Inflammatory macrophage (primary cell): ENCODE measurements at regions not wholly inside any gene's neighbourhood (a gene's known extent, or its start where the extent isn't known, plus 50 kb on each side); places are given as distances from the start of the nearest gene placed in this dataset.

Experiments used
- DNase-seq, 2 donors: peaks; one replicate each; pipeline ENCODE4 v3.0.0-alpha.2; 2020 to 2022

DNA sequence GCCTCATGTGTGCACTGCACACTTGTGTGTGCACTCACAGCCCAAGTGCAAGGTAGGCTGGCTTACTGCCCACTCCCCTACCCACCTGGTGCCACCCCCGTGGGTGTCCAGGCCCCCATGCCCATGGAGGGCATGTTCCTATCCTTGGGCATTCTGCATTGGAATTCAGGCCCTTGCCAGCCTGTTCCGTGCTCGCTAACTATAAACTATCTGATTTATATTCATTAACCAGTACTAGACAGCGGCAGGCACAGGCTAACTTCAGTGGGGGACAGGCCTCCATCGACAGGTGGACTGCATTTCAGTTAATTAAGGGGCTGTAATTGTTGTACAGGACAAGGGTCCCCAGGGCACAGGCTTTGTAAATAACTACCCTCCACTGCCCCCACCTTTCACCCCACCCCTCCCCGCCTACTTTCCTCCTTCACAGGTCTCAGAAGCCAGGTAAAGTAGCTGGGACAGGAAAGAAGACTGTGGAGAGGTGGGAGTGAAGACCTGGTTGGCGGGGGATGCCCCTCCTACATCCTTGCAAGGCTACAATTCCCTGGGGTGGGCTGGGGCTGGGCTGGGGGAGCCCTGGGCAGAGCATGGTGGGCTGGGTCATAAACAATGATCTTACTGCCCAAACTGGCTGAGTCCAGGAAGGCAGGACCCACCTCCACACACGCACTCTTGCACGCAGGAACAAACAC lies 119.0 kb upstream of the LHX1 start:
- no peak for DNase-seq

DNA sequence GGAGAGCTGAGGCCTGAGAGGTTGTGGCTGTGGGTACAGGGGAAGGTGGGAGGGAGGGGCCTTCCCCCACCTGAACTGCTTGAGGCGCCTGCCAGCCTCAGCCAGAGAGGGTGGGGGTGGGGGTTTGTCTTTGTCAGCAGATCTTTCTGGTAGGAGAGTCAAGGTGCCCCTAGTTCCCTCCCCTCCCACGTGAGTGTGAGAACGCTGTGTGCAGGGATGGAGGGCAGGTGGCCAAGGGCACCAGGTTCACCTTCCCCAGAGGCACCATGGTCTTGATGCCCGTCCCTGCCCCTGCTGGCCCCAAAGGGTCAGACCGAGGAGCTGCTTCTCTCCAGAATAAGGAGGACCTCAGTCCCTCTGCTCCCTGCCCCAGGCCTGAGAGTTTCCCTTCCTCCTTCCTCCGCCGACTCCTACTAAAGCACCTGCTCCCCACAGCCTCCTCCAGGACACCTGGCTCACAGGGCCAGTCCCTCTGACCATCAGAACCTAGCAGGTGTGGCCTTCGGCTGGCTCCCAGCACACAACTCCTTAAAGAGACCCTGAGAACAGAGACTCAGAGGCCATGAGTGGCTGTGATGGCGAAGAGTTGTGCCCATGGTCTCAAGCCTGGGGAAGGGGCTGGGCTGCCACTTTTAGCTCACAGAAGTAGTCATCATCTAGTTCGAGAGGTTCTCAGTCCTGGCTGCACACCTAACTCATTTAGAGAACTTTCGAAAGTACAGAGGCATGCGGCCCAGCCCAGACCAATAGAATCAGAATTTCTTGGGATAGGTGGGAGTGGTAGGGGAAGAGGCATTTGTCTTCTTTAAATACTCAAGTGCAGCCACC lies 113.2 kb upstream of the LHX1 start:
- no peak for DNase-seq

DNA sequence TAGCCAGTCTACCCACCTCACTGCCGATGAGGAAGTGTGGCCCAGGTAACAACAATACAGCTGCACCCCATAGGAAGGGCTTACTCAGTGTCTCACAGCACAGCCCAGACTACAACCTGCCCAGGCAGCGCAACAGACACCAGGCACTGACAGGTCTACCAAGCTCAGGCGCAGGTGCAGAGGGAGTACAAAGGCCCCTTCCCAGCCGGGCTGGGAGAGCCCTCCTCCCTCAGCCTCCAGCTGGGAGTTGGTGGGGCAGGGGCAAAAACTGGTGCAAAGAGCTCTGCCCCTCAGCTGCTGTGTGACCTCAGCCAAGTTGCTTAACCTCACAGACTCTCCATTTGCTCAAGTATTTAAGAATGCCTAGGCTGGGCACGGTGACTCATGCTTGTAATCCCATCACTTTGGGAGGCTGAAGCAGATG lies 112.6 kb upstream of the LHX1 start:
- no peak for DNase-seq

DNA sequence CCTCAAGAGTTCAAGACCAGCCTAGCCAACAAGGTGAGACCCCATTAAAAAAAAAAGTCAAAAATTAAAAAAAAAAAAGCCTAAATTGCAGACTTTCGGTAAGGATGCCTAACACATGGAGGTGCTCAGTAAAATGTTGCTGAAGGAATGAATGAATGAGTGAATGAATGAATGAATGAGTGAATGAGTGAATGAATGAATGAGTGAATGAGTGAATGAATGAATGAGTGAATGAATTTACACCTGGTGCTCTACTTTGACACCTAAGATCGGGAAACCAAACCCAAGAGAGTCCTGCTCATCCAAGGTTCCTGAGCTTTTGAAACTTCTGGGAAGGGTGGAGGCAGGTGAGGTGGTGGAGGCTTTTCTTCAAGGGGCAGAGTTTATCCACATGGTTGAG lies 112.2 kb upstream of the LHX1 start:
- no peak for DNase-seq

DNA sequence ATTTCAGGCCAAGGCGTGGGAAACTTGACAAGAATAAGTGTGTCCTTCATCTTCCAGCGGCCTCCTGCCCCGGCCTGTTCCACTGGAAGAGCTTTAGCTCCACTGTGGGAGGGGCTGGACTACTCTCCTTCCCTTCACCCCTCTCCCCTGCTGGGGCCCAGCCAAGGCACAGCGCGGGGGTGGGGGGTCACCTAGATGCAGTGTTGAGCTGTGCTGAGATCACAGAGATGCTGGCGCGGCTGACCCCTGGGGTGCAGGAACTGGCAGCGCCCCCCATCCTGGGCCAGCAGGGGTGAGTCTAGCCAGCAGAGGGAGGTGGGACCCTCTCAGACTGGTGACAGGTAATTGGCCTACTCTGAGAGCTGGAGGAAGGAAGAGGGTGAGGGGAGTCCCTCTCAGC lies 111.8 kb upstream of the LHX1 start:
- DNase-seq: no peak

DNA sequence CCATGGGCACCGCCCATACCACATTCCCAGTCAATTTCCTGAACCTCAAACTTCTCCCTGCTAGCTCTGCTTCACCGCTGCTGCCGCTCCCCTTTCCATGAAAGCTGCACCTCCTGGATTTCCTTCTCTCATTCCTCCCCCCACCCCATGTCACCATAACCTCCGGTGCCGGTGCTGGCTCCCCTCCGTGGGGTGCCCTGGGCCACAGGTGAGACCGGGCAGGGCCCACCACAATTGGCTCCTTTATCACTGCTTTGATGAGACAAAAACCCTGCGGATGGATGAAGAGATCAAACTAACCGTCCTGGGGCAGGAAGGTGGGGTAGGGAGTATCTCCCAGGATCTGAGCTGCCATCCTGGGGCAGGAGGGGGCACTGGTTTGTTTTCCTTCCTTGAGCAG lies 111.3 kb upstream of the LHX1 start:
- DNase-seq: no peak

DNA sequence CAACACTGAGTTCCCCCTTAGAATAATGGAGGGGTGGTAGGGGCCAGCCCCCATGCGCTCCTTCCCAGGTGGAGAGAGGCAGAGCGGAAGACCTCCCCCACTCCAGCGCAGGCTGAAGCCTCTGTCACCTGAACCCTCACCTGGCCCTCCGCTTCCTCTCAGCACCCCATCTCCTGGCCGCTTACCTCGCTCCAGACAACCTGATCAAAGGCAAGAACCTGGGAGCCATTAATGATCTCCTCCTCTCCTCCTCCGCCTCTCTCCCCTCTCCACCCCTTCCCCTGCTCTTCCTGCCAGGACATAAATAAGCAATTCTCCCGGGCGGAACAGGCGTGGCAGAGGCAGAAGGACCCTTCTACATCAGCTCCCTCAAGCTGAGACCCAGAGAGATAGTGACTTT lies 110.2 kb upstream of the LHX1 start:
- no peak for DNase-seq

DNA sequence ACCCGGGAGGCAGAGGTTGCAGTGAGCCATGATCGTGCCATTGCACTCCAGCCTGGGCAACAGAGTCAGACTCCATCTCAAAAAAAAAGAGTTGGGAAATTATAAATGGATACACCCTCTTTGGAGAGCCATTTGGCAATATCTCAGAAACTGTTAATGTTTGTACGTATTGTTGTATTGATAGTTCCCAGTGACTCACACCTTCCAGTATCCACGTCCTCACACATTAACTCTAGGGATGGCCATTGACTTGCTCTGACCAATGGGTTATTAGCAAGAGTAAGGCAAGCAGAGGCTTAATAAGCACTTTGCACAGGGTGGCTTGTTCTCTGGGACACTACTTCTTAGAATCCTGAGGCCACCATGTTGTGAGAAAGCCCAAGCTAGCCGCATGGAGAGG lies 107.6 kb upstream of the LHX1 start:
- DNase-seq: no peak

DNA sequence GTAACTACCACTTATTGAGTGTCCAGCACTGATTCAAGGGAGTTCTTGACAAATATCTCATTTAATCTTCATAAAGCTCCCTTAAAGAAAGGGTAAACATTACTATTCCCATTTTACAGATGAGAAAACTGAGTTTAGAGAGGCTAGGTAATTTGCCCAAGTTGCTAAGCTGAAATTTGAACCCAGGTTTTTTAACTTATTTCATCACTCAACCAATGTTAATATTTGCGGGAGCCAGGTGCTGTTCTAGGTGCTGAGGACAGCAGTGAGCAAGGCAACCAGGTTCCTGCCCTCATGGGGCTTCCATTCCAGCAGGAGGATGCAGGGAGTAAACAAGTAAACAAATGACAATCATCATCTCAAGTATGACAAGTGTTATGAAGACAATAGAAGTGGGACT lies 104.0 kb upstream of the LHX1 start:
- DNase-seq: no peak

DNA sequence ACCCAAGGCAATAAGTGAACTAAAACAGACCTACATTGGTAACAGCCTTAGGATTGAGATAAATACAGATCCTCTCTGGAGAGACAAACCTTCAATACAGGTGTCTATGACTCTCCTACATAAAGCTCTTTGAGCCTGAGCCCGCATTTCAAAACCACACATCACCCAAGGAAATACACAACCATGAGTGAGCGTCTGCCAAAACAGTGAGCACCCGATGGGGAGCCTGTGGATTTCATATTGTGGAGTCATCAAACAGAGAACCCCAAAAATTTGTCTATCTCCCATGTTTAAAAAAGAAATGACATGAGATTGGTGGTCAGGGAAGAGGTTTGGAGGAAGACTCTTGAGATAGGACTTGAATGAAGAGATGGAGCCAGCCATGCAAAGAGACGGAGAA lies 102.2 kb upstream of the LHX1 start:
- DNase-seq: no peak

DNA sequence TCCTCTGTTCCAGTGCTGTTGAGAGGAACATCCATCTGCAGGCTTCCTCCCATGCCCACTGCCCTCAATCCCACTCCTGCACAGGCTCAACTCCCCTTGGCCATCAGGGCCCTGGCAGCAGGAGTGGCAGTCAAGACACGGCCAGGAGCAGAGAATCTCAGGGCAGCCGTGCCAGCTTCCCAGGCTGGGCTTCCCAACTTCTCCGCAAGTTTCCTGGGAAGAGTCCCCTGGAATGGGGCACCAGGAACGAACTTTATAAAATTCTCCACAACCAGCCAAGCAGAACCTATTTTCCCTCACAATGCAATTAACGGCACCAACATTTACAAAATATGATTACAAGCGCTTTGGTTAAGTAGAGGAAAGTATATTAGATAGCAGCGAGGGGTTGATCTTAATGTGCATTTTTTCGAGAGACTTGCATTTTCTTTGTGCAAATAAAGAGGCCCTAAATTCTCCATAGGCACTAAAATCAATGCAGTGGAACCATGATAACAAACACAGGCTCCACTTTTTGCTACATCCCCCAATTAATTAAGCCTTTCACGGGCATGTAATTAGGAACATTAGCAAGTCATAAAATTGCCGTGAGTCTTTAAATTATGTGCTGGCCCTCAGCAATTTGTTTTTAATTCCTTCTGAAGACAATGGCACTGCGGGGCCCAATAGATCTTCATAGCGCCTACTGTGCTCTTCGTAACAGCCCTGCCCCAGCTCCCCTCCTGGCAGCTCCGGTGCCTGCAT lies 99.9 kb upstream of the LHX1 start:
- no peak for DNase-seq

DNA sequence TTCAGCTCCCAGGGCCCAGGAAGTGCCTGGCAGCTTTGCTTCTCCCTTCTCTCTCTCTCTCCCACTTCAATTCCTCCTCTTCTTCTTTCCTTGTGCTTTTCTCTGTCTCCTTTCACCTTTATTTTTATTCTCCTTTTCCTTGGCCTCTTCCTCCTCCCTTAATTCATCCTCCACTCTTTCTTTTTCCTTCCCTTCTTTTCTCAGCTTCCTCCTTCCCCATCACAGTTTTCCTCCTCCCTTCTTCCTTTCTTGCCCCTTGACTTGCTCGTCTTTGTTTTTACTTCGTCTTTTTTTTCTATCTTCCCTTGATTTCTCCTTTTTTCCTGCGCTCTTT lies 99.4 kb upstream of the LHX1 start:
- no peak for DNase-seq

DNA sequence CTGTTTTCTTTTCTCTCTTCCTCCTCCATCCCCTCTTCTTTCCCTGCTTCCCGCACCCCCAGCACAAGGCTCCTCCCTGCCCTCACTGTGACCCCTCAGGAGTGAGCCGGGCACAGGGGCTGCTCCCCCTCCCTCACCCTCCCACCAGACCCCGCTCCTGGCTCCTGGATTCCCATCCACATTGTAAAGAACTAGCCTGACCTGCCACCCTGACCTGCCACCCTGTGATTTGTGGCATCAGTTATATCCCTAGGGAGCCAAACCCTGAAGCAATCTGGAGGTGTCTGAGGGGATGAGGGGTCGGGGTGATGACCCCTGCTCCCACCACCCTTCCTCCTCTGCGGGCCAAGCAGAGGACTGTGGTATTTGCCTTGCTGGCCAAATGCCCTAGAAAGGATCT lies 98.0 kb upstream of the LHX1 start:
- no peak for DNase-seq

DNA sequence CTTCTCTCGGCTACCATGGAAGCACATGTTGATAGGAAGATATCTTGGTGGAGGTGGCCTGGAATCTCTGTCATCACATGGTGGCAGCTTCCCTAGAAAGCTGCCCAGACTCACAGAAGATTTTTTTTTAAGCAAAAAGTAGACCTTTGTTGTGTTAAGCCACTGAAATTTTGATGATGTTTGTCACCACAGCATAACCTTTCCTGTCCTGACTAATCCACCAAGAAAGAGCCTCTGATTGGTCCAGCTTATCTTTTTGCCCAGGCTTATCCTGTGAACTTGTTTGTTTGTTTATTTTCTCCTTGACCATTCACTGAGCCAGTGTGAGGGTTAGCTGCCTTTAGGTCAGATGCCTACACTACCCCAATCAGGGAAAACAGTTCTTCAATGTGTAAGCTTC lies 96.5 kb upstream of the LHX1 start:
- no peak for DNase-seq

DNA sequence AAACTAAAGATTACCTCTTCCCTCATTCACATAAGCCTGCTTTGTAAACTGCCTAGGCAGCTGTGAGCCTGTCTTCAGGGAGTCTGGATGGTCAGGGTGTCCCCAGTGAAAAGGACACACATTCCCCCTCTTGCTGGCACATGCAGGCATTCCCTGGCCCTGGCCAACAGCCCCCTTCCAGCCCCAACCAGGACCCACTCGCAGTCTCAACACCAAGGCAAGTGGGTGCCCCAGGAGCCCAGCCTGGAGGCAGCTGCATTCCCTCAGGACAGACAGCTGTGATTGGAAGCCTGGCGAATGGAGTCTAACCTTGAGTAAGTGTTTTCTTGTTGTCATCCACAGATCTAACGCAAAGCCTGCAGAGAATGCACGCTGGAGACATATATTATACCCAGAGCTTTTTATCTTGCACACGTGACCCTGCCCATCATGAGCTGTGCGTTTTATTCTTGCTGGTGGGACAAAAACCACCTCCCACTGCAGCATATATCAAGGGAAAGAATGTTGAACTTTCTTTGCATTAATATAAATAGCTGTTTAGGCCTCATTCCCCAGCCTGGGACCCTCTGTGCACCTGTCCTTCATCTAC lies 95.0 kb upstream of the LHX1 start:
- no peak for DNase-seq

DNA sequence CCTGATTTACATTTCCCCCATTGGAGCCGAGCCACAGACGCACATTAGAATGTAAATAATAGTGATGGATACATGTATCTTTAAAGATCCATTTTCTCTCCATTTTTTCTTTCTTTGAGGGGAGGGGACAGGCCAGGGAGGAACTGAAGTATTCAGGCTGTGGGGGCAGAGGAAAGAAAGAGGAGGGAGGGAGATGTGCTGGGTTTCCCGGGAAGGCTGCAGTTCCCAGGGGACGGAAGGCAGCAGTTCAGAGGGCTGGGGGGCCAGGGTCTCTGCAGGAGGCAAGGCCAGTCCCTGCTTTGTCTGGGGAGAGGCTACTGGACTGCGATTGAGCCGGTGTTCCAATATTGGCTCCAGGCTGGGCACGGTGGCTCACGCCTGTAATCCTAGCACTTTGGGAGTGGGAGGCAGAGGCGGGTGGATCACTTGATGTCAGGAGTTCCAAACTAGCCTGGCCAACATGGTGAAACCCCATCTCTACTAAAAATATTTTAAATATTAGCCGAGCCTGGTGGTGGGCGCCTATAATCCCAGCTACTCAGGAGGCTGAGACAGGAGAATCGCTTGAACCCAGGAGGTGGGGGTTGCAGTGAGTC lies 94.2 kb upstream of the LHX1 start:
- DNase-seq: no peak

DNA sequence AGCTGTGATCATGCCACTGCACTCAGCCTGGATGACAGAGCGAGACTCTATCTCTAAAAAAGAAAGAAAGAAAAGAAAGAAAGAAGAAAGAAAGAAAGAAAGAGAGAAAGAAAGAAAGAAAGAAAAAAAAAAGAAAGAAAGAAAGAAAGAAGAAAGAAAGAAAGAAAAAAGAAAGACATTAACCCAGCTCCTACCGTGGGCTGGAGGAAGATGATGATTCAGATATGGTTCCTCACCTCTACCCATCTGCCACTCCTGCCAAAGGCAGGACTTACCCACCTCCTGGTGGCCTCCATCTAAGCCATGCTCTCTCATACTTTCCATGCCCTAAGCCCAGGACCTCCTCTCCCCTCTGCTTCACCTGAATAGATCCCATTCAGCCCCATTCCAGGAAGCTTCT lies 93.3 kb upstream of the LHX1 start:
- no peak for DNase-seq

DNA sequence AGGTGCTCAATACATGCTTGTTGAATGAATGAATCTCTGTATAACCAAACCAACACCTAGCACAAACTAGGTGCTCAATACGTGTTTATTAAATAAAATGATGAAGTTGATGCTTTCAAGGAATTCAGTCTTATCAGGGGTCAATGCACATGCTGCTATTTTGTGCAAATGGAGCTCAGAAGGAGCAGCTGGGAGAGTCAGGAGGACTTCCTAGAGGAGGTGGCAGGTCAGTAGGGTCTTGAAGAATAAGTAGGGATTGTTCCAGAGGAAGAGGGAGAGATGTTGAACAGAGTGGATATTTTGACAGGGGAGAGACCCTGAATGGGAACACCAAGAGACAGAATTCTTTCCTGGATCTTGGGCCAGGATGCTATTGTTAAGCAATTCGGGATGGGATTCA lies 92.7 kb upstream of the LHX1 start:
- DNase-seq: no peak

DNA sequence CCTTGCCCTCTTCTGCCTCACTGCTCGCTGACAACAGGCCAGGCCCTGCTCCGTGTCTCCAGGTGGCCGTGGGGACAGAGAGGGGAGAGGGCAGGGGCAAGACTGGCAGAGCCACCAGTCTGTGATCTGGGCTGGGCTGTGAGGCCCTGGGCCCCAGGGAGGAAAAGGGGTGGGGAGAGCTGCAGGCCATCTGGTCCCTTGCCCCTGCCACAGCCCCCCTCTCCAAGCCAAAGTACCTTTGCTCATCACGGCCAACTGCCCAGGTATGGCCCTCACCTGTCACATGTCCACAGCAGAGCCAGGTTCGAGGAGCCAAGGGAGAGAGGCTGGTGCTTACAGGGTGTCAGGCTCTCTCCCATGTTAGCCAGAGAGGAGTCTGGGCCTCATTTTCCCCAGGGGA lies 91.4 kb upstream of the LHX1 start:
- DNase-seq: no peak

DNA sequence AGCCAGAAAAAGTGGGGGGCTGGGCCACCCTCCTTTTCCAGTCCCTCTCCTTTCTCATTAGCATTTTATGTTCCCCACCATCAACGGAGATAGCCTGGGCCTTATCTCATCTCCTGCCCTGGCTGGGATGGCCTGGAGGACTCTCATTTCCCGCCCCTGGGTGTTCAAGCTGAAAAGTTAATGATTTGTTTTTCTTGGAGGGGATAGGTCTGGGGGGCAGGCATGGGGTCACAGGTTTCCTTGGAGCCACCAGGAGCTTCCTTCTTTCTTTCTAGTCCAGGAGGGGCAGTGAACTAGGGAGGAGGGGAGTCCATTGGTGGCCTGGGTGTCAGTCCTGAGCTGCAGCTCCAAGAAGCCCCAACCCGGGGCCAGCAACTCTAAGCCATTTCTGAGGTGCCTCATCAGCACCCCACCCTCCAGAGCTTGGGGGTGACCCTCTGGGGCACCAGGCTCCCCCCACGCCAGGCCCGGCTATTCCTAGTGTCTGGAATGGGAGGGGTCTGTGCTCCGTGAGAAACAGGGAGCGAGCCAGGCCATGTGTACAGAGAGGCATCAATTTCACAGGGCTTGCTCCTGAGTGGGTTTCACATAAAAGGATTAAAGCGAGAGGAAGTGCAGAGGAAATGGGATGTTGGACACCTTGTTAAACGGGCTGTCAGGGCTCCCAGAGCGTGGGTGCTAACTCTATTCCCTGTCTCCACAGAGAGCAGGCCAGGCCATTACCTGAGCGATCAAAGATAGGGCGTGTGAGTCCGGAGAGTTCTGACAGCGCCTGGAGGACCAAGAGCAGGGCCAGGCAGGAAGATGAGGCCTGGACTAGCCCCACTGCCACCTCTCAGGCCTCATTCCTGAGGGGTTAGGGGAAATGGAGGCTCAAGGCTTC lies 90.6 kb upstream of the LHX1 start:
- no peak for DNase-seq

DNA sequence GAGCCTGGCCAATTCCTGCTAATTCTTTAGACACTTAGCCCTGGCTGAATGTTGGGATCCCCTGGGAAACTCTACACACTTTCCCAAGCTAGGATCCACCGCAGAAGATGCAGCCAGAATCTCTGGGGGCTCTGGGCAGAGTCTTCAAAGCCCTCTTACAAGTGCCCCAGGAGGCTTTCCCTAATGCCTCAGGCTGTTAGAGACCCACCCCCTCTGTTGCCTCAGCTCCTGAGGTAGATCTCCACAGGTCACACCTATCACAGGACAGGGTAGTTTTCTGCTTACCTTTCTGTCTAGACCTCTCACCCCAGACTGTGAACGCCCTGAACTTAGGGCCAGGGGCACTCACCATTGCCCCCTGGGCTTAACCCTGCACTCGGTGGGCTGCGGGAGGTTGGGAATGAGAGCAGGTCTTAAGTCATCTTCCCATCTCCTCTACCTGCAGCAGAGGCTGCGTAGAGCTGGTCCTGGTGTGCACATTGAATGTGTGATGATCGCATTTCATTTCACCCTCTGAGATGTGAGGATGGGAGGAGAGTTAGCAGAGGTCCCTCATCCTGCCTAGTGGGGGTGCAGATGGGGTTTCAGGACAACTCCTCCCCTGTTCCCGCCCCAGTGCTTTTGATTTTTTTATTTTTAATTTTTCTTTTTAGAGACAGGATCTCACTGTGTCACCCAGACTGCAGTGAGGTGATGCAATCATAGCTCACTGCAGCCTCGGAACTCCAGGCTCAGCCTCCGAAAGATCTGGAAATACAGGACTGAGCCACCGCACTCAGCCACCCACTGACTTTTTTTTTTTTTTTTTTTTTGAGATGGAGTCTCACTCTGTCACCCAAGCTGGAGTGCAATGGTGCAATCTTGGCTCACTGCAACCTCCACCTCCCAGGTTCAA lies 89.0 kb upstream of the LHX1 start:
- DNase-seq: no peak
